GM18507 (cell line): ENCODE measurements at regions not wholly inside any gene's neighbourhood (a gene's known extent, or its start where the extent isn't known, plus 50 kb on each side); places are given as distances from the start of the nearest gene placed in this dataset.
A peak's percentile ranks its signal among the peaks of the same experiment; 100 is the strongest.

ENCODE experiments used
- DNase-seq: peaks from one replicate; pipeline ENCODE4 v3.0.0; 2011; ENCODE audit warnings: low read depth; ENCODE audit not compliant: insufficient read length; ENCODE audit errors: extremely low spot score
- FAIRE-seq: peaks from 2 replicates; lab custom pipeline; 2011; peaks lifted over from hg19 to GRCh38; lab: Jason Lieb, UNC

- DNase-seq: no peak
- no peak for FAIRE-seq
Measured at GRCh38 chr2:207233731-207234130, 68.0 kb upstream of the KLF7 start.

- FAIRE-seq (no peak), DNase-seq (no peak)
Measured at GRCh38 chr2:207235621-207236020, 69.9 kb upstream of the KLF7 start.

- DNase-seq (no peak), FAIRE-seq (no peak)
Measured at GRCh38 chr2:207236156-207236935, 70.6 kb upstream of the KLF7 start.

DNA sequence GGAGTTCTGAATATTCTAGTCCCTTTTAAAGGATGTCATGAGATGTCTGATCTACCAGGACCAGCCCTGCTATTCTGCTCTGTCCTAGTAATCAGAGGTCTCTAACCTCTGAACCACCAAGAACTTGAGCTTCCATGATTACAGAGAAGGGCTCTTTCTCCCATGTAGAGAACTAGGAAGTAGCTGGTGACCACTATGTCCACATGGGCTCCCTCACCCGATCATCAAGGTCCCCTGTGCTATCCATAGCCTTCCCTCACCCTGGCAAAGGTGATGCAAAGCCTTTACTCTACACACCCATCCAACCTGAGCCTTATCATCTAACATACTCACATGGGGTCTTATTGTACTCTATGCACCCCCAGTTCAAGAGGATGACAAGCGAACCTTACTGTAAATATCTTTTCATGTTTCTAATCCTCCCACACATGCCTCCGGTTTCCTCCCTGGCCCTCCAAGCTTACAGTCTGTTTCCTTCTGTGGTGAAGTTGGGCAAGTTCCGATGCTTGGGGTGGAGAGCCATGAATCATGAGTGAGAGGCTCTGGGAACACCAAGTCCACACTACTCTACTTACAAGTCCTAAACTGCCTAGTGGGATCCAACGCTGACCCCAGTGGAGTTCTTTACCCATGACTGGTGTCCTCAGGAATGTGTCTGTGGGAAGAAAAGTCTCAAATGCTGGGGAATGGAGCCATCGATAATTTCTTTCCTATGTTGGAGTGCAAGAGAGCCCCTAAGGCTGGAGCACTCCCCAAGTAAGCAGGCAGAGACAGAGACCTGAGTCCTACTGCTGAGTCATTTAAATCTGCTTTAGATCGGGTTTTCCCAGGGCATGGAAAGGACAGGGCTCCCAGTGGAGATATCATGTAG lies 73.3 kb upstream of the KLF7 start:
- DNase-seq (no peak), FAIRE-seq (no peak)

- peak; percentile 12 for FAIRE-seq
- no peak for DNase-seq
Measured at GRCh38 chr2:207239754-207240494, 74.2 kb upstream of the KLF7 start.

DNA sequence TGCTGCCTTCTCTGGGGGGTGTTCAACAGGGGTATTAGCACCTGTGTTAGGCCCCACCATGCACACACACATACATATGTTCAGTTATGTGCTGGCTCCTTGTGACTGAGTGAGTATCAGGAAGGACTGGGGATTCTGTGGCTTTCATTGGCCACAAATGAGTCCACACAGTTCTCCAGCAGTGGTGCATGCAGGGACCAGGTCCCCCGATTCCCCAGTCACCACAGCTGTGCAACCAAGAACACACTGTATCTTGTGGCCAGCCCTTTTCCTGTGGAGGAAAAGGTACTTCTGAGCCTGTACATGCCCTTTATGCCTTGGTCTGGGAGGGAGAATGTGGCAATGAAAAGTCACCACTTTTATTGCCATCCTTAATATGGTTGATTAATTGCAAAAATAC lies 74.9 kb upstream of the KLF7 start:
- DNase-seq (no peak), FAIRE-seq (no peak)

DNA sequence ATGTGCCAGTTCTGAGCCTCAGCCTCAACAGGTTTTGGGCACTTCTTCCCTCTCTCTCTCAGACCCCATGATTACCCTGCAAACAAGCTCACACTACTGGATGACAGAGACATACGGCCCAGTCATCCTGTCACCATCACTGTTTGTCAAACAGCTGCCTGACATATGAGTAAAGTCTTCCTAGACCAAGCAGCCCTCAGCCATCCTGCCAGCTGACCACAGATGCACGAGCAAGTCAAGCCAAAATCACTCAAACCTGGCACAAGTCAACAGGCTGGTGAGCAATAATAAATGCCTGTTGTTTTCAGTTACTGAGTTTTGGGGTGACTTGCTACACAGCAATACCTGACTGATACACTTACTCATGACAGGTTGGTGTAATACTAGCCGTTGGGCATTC lies 75.5 kb upstream of the KLF7 start:
- no peak for FAIRE-seq
- DNase-seq: no peak

DNA sequence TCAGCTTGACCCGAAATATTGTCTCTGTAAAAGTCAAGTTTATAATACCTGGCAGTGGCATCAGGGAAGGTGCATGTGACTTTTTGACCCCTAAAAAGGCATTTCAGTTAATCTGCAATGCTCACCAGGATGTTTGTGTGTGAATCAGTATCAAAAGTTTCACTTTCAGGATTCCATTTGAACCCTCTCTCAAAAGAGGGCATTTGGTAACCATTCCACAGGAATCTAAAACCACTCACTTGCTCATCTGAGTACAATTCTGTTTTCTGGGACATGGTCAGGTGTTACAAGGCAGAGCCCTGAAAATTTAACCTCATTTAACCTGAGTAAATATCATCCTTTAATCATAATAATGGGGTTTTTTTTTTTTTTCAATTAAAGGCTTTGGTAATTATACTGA lies 77.9 kb upstream of the KLF7 start:
- no peak for FAIRE-seq
- DNase-seq: no peak

DNA sequence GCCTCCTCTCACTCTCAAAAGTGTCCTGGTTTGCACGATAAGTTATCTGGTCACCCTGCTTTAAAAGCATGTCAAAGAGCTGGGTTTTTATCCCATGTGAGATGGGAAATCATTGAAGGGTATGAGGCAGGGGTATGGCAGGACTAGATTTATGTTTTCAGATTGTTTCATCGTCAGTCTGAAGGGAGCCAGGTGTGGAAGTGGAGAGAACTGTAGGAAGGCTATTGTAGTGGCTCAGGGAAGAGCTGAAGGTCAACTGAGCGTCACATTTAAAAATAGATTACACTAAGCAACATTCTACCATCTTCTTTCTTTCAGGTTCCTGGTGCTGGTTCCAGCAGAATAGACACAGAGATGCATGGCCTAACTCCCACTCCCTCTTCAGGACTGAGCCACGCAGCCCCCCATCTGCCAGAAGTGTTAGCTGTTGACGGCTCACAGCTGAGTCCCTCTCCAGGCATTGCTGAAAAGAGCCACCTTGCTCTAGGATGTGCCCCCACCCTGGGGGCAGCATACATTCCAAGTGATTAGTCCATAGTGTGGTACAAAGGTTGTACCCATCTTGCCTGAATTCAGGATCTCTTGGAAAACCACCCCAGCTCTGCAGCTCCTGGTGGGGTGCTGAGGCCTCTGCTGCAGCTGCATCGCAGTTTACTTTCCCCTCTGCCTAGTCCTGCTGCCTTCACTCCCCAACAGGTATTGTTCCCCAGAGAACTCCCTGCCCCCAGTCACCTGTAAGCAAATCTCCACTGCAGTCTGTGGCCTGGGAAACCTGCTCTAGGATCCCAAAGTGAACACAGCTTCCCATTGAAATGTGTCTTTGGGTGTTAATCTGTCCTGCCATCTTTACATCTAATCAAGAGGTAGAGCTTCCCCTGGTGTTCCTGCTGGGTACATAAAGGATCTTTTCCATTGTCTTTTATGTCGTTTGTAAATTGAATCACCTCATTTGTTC lies 79.5 kb upstream of the KLF7 start:
- FAIRE-seq (no peak), DNase-seq (no peak)

GRCh38 chr2:207248702-207249377 lies 83.1 kb upstream of the KLF7 start:
- FAIRE-seq (no peak), DNase-seq (no peak)

DNA sequence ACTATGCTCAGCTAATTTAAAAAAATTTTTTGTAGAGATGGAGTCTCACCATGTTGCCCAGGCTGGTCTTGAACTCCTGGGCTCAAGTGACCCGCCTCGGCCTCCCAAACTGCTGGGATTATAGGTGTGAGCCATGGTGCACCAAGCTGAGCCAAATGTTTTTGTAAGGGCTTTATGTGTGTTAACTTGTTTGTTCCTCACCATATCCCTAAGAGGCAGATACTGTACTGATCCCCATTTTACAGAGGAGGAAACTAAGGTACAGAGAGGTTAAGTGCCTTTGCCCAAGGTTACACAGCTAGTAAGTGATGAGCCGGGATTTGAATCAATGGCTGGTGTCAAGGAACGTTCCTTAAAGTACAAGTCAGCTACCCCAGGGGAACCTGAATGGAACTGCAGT lies 85.3 kb upstream of the KLF7 start:
- FAIRE-seq (no peak), DNase-seq (no peak)

DNA sequence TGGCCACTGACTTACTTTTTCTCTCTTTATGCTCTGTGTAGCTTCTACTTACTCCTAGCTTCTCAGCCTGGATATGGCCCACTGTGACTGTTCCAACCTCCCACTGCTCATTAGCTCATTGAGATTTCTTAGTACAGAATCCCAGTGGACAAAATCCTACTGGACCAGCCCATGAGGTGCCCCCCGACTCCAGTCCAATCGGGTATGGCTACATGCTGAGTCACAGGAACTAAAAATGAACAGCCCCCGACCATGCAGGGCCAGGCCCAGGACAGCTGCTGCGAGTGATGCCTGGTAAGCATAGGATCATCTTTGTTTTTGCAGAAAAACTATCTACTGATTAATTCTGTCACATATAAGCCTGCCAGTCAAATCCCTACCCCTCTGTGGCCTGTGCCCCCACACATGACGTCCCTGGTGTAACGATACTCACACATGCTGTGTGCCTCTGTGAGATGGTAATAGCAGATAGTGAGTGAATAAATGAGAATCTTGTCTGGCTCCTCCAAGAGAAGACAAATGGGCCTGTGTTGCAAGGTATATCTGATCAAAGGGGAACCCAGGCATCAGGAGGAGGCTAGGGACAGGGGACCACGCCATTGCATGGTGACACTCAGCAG lies 85.9 kb upstream of the KLF7 start:
- DNase-seq: no peak
- FAIRE-seq: no peak

DNA sequence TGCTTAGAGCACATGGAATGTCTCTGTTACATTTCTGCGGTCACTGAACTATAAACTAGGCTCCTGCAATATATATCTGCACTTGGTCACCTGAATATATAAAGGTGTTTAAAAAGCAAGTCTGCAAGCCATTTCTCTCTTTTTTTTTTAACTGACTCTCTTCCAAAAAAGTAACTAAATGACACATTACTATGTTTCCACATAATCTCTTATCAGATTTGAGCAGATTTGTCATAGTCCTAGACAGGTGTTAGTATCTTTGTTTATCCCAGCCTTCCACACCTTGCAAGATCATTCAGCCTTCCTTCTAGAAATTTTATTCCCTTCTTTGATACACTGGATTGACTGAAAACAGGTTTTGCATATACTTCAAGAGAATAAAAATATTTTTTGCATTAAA lies 86.7 kb upstream of the KLF7 start:
- FAIRE-seq: no peak
- no peak for DNase-seq

- no peak for FAIRE-seq
- DNase-seq: no peak
Measured at GRCh38 chr2:207252979-207253645, 87.4 kb upstream of the KLF7 start.

GRCh38 chr2:207253666-207254345 lies 88.1 kb upstream of the KLF7 start:
- DNase-seq (no peak), FAIRE-seq (no peak)

DNA sequence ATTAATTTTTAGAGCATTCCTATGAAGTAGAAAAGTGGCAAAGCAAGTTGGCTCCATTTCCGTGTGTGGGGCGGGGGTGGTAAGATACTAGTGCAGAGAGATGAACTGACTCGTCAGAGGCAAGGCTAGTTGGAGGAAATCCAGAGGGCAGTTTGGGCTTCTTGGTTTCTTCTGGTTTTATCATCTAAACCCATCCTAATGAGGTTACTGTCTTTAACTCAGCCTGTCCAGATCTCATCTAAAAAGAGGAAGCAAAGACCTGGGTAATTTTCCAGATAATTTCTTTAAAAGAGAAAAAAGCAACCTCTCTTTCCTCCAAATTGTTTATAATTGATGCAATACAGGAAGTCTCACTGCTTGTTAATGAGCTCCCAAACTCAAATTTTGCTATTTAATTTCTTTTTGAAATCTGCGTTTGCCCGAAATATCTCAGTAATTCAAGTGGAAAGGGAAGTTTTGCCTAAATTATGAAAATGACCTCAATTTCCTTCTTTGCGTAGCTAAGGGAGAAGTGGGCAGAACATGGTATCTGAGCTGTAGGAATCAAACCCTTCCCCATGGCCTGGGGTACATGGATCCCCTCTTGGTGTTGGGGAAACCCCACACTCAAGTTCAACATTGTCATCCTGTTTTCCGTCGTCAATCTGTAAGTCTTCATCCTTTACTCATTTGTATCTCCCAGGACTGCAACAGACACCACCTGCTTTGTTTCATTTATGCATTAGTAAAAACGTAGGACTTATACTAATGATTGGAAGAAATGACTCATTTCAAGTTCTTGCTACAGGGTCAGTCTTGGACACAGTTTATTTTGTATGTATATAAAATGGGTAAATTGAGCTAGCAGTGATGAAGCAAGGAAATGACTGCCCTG lies 89.1 kb upstream of the KLF7 start:
- no peak for FAIRE-seq
- DNase-seq: no peak
